NB4 (cell line): ENCODE measurements at regions not wholly inside any gene's neighbourhood (a gene's known extent, or its start where the extent isn't known, plus 50 kb on each side); places are given as distances from the start of the nearest gene placed in this dataset.

Source experiments
- CTCF ChIP-seq: IDR thresholded peaks from one replicate; pipeline ENCODE4 v1.5.1; 2012; ENCODE audit warnings: low read depth, low read length
- MAX ChIP-seq: IDR thresholded peaks from 2 replicates; pipeline ENCODE4 v1.6.1; 2011; ENCODE audit warnings: low read depth, low read length
- MYC ChIP-seq: IDR thresholded peaks from 2 replicates; pipeline ENCODE4 v1.6.1; 2011; ENCODE audit warnings: low read depth, low read length
- POLR2A ChIP-seq: IDR thresholded peaks from 2 replicates; pipeline ENCODE4 v1.6.1; 2011; ENCODE audit warnings: mild to moderate bottlenecking; ENCODE audit not compliant: insufficient read length; ENCODE audit errors: extremely low read depth

GRCh38 chr18:48481092-48481491 is 57.7 kb upstream of the CTIF start:
- TF ChIP-seq CTCF (no peak), MYC (no peak), POLR2A (no peak), MAX (no peak)
